A549 (cell line): ENCODE measurements at regions not wholly inside any gene's neighbourhood (a gene's known extent, or its start where the extent isn't known, plus 50 kb on each side); places are given as distances from the start of the nearest gene placed in this dataset.

Experiments used
- CTCF ChIP-seq: fragments of >200 bp; sonication (Bioruptor Twin); formaldehyde crosslinking; IDR thresholded peaks from 3 replicates; pipeline ENCODE4 v1.5.1; 2016
- JUN ChIP-seq, 2 experiments: fragments of >200 bp; sonication (Bioruptor Twin); formaldehyde crosslinking; IDR thresholded peaks; 2 replicates in 1 of 2; 3 replicates in 1 of 2; pipeline ENCODE4 v1.6.1; 2016 to 2017
- JUNB ChIP-seq: fragments of >200 bp; sonication (Bioruptor Twin); formaldehyde crosslinking; IDR thresholded peaks from 2 replicates; pipeline ENCODE4 v1.6.1; 2016
- KDM5A ChIP-seq: fragments of 200-600 bp; sonication (generic); IDR thresholded peaks from 2 replicates; pipeline ENCODE4 v1.6.1; 2016; ENCODE audit warnings: antibody characterized with exemption, mild to moderate bottlenecking
- RFX5 ChIP-seq: fragments of 450-650 bp; IDR thresholded peaks from 2 replicates; pipeline ENCODE4 v1.7.1; 2014; ENCODE audit warnings: antibody characterized with exemption, mild to moderate bottlenecking, moderate library complexity
- TP53 ChIP-seq: fragments of 250-450 bp; sonication (Bioruptor Pico); IDR thresholded peaks from 2 replicates; pipeline ENCODE4 v1.5.0; 2021; ENCODE audit warnings: mild to moderate bottlenecking, moderate library complexity
- USF2 ChIP-seq: fragments of 450-650 bp; IDR thresholded peaks from 2 replicates; pipeline ENCODE4 v1.6.1; 2014; ENCODE audit warnings: antibody characterized with exemption

- TF ChIP-seq JUN (IDR thresholded peaks at IDR 0.05): no peak
- no peak for TF ChIP-seq CTCF
- TF ChIP-seq USF2: no peak
- no peak for TF ChIP-seq KDM5A
- TF ChIP-seq RFX5: no peak
- TF ChIP-seq JUNB: no peak
- TF ChIP-seq TP53 (CRISPR knock-in tag): no peak
Observed at GRCh38 chr18:6574631-6575030, 154.9 kb upstream of the ARHGAP28 start.
